Activated CD4-positive, alpha-beta T cell treated with anti-CD3 and anti-CD28 coated beads for 36 hours (primary cell): ENCODE measurements at regions not wholly inside any gene's neighbourhood (a gene's known extent, or its start where the extent isn't known, plus 50 kb on each side); places are given as distances from the start of the nearest gene placed in this dataset.
"Not testable (repeated sequence)": the region's sequence is repeated elsewhere in the genome, so short reads cannot be mapped to it uniquely, and the experiment has no call there.

Source experiments
- ATAC-seq: fragments of 200-7000 bp; cut with Tn5 transposase; one replicate; pipeline ENCODE4 v1.10.0; 2021; ENCODE audit warnings: mild to moderate bottlenecking, moderate library complexity
- CTCF ChIA-PET: fragments of 350-600 bp; sonication (Branson Sonifier 250); formaldehyde crosslinking; loops from one replicate; lab custom pipeline; 2021; ENCODE audit warnings: antibody characterized with exemption; lab: Charles Lee
- POLR2A ChIA-PET: fragments of 350-600 bp; sonication (Branson Sonifier 250); formaldehyde crosslinking; loops from one replicate; lab custom pipeline; 2021; ENCODE audit warnings: antibody characterized with exemption, inconsistent platforms; lab: Charles Lee
- DNase-seq: peaks from one replicate; pipeline ENCODE4 v3.0.0-alpha.2; 2020
- H3K27ac Mint-ChIP-seq: one replicate; pipeline ENCODE4 v1.8.0; 2021; ENCODE audit warnings: mixed read lengths
- H3K27me3 Mint-ChIP-seq: one replicate; pipeline ENCODE4 v1.8.0; 2021; ENCODE audit warnings: mixed read lengths
- H3K36me3 Mint-ChIP-seq: one replicate; pipeline ENCODE4 v1.8.0; 2021; ENCODE audit warnings: low read depth, mixed read lengths
- H3K4me1 Mint-ChIP-seq: one replicate; pipeline ENCODE4 v1.8.0; 2021; ENCODE audit warnings: mixed read lengths
- H3K4me3 Mint-ChIP-seq: one replicate; pipeline ENCODE4 v1.8.0; 2021; ENCODE audit warnings: mild to moderate bottlenecking, moderate library complexity, mixed read lengths
- H3K9me3 Mint-ChIP-seq: one replicate; pipeline ENCODE4 v1.8.0; 2021; ENCODE audit warnings: low read depth, mixed read lengths
- intact Hi-C, 2 experiments: fragments of 100-400 bp; cut with DNase I in 1 of 2; cut with micrococcal nuclease in 1 of 2; formaldehyde crosslinking; loops; one replicate each; pipeline versions ENCODE4 v1.14.2 to v1.15.1; 2022 to 2024; cut with DNase I, micrococcal nuclease

- ATAC-seq (no peak), DNase-seq (no peak)
- Mint-ChIP-seq H3K36me3 (no peaks in the 10 kb centered on the region), H3K9me3 (no peaks in the 10 kb centered on the region), H3K27ac (no peak overlapping the region), H3K27me3 (no peaks in the 10 kb centered on the region), H3K4me1 (no peaks in the 10 kb centered on the region), H3K4me3 (no peak overlapping the region)
- CTCF ChIA-PET: no interaction called here
- POLR2A ChIA-PET: no interaction called here
- intact Hi-C loops: no loop called here
Measured at GRCh38 chr7:113562801-113563200, 356.0 kb downstream of the PPP1R3A start.

DNA sequence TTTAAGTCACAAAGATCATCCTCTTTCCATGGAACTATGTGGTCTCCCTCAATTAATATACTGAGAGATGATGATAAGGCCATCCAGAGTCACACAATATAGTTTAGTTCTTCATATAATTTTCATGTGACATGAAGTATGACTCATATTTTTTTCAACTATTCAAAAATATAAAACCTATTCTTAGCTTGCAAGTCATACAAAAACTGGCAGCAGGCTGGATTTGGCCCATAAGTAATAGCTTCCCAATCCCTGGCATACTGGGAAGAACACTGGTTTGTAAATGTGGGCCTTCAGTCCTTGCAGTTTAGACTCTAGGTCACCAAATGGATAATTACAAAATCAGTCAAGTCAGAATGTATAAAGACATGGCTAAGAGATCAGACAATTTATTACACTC is 356.6 kb downstream of the PPP1R3A start:
- Mint-ChIP-seq H3K27ac (no peak overlapping the region), H3K9me3 (no peaks in the 10 kb centered on the region), H3K36me3 (no peaks in the 10 kb centered on the region), H3K4me3 (no peak overlapping the region), H3K4me1 (no peaks in the 10 kb centered on the region), H3K27me3 (no peaks in the 10 kb centered on the region)
- DNase-seq (no peak), ATAC-seq (no peak)
- ChIA-PET POLR2A (no interaction called here), CTCF (no interaction called here)
- intact Hi-C loops: no loop called here

DNA sequence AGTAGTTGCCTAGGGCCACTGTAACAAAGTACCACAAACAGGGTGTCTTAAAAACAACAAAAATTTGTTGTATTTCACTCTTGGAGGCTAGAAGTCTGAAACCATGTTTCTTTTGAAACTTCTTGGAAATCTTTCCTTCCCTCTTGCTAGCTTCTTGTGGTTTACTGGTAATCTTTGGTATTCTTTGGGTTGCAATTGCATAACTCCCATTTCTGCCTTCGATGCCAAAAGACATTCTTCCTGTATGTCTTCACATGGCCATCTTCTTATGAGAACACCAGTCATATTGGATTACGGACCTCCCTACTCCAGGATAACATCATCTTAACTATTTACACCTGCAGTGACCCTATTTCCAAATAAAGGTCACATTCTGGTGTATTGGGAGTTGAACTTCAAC is 357.4 kb downstream of the PPP1R3A start:
- ATAC-seq (no peak), DNase-seq (no peak)
- CTCF ChIA-PET: no interaction called here
- POLR2A ChIA-PET: no interaction called here
- intact Hi-C loops: no loop called here
- Mint-ChIP-seq H3K27me3 (no peaks in the 10 kb centered on the region), H3K9me3 (no peaks in the 10 kb centered on the region), H3K4me1 (no peaks in the 10 kb centered on the region), H3K27ac (no peak overlapping the region), H3K4me3 (no peak overlapping the region), H3K36me3 (no peaks in the 10 kb centered on the region)

GRCh38 chr7:113550966-113551365 is 367.8 kb downstream of the PPP1R3A start:
- POLR2A ChIA-PET: no interaction called here
- CTCF ChIA-PET: no interaction called here
- Mint-ChIP-seq H3K27ac (no peak overlapping the region), H3K36me3 (no peaks in the 10 kb centered on the region), H3K9me3 (no peaks in the 10 kb centered on the region), H3K4me1 (no peaks in the 10 kb centered on the region), H3K27me3 (no peaks in the 10 kb centered on the region), H3K4me3 (no peak overlapping the region)
- ATAC-seq (no peak), DNase-seq (no peak)
- intact Hi-C loops: no loop called here

- no peaks in the 10 kb centered on the region for H3K4me1 Mint-ChIP-seq
- no peaks in the 10 kb centered on the region for H3K36me3 Mint-ChIP-seq
- DNase-seq (no peak), ATAC-seq (no peak)
- no peak overlapping the region for H3K27ac Mint-ChIP-seq
- no peaks in the 10 kb centered on the region for H3K27me3 Mint-ChIP-seq
- POLR2A ChIA-PET: no interaction called here
- intact Hi-C loops: no loop called here
- CTCF ChIA-PET: no interaction called here
- no peak overlapping the region for H3K4me3 Mint-ChIP-seq
- no peaks in the 10 kb centered on the region for H3K9me3 Mint-ChIP-seq
Measured at GRCh38 chr7:113548561-113548960, 370.2 kb downstream of the PPP1R3A start.

- ATAC-seq: no peak
- no peaks in the 10 kb centered on the region for H3K9me3 Mint-ChIP-seq
- no peak overlapping the region for H3K4me3 Mint-ChIP-seq
- H3K27me3 Mint-ChIP-seq: no peaks in the 10 kb centered on the region
- H3K4me1 Mint-ChIP-seq: no peaks in the 10 kb centered on the region
- H3K27ac Mint-ChIP-seq: no peak overlapping the region
- ChIA-PET CTCF (no interaction called here), POLR2A (no interaction called here)
- DNase-seq: no peak
- no peaks in the 10 kb centered on the region for H3K36me3 Mint-ChIP-seq
- intact Hi-C loops: no loop called here
Measured at GRCh38 chr7:113548137-113548536, 370.7 kb downstream of the PPP1R3A start.

GRCh38 chr7:113521468-113521867 is 397.3 kb downstream of the PPP1R3A start:
- H3K27me3 Mint-ChIP-seq: no peaks in the 10 kb centered on the region
- no peaks in the 10 kb centered on the region for H3K4me1 Mint-ChIP-seq
- ATAC-seq (no peak), DNase-seq (no peak)
- H3K27ac Mint-ChIP-seq: no peak overlapping the region
- H3K36me3 Mint-ChIP-seq: no peaks in the 10 kb centered on the region
- no peaks in the 10 kb centered on the region for H3K9me3 Mint-ChIP-seq
- ChIA-PET CTCF (no interaction called here), POLR2A (no interaction called here)
- H3K4me3 Mint-ChIP-seq: no peak overlapping the region
- intact Hi-C loops: no loop called here

GRCh38 chr7:113519472-113519871 is 399.3 kb downstream of the PPP1R3A start:
- no peaks in the 10 kb centered on the region for H3K4me1 Mint-ChIP-seq
- ATAC-seq (no peak), DNase-seq (no peak)
- no peak overlapping the region for H3K27ac Mint-ChIP-seq
- no peaks in the 10 kb centered on the region for H3K27me3 Mint-ChIP-seq
- ChIA-PET CTCF (no interaction called here), POLR2A (no interaction called here)
- H3K36me3 Mint-ChIP-seq: no peaks in the 10 kb centered on the region
- H3K9me3 Mint-ChIP-seq: no peaks in the 10 kb centered on the region
- H3K4me3 Mint-ChIP-seq: no peak overlapping the region
- intact Hi-C loops: no loop called here

- Mint-ChIP-seq H3K27me3 (no peaks in the 10 kb centered on the region), H3K4me3 (no peak overlapping the region), H3K36me3 (no peaks in the 10 kb centered on the region), H3K9me3 (peaks cover 8% of the 10 kb centered on the region), H3K4me1 (no peaks in the 10 kb centered on the region), H3K27ac (no peak overlapping the region)
- DNase-seq (no peak), ATAC-seq (no peak)
- POLR2A ChIA-PET: no interaction called here
- CTCF ChIA-PET: no interaction called here
- intact Hi-C loops: no loop called here
Measured at GRCh38 chr7:113504691-113505090, 386.3 kb upstream of the SMIM30 start.

- intact Hi-C loops: no loop called here
- POLR2A ChIA-PET: no interaction called here
Measured at GRCh38 chr7:113504142-113504541, 385.8 kb upstream of the SMIM30 start.

GRCh38 chr7:113496586-113496985 is 378.2 kb upstream of the SMIM30 start:
- H3K27me3 Mint-ChIP-seq, ATAC-seq, H3K36me3 Mint-ChIP-seq, H3K4me3 Mint-ChIP-seq, DNase-seq, H3K27ac Mint-ChIP-seq, intact Hi-C loops, H3K9me3 Mint-ChIP-seq, CTCF ChIA-PET, H3K4me1 Mint-ChIP-seq, POLR2A ChIA-PET: not testable (repeated sequence)

More at GRCh38 chr7:113504142-113504541, 385.8 kb upstream of the SMIM30 start:
- CTCF ChIA-PET: no interaction called here
- Mint-ChIP-seq H3K9me3 (peaks cover 8% of the 10 kb centered on the region), H3K36me3 (no peaks in the 10 kb centered on the region), H3K4me3 (no peak overlapping the region), H3K27ac (no peak overlapping the region), H3K27me3 (no peaks in the 10 kb centered on the region), H3K4me1 (no peaks in the 10 kb centered on the region)
- ATAC-seq: no peak
- DNase-seq: no peak

- H3K36me3 Mint-ChIP-seq, H3K4me1 Mint-ChIP-seq, H3K9me3 Mint-ChIP-seq, H3K27me3 Mint-ChIP-seq, H3K4me3 Mint-ChIP-seq, ATAC-seq, DNase-seq, CTCF ChIA-PET, H3K27ac Mint-ChIP-seq, intact Hi-C loops, POLR2A ChIA-PET: not testable (repeated sequence)
Measured at GRCh38 chr7:113494797-113495566, 376.6 kb upstream of the SMIM30 start.
